A549 (cell line): ENCODE measurements at regions not wholly inside any gene's neighbourhood (a gene's known extent, or its start where the extent isn't known, plus 50 kb on each side); places are given as distances from the start of the nearest gene placed in this dataset.
A peak's percentile ranks its signal among the peaks of the same experiment; 100 is the strongest.

Experiments used
- ATAC-seq, 2 experiments: fragments of 200-7000 bp in 1 of 2; fragments of >200 bp in 1 of 2; cut with Nextera tagmentation in 1 of 2; cut with Tn5 transposase in 1 of 2; 3 replicates each; pipeline versions ENCODE4 v1.8.0 to v1.9.1; 2018 to 2020; ENCODE audit warnings: mild to moderate bottlenecking in 1 of 2, moderate library complexity in 1 of 2
- CTCF ChIA-PET: fragments of 300-600 bp; sonication (Branson Sonifier 250); formaldehyde crosslinking; extraction: SDS; loops from one replicate; lab custom pipeline; 2021; ENCODE audit warnings: antibody characterized with exemption, inconsistent platforms; lab: Yijun Ruan, JAX
- POLR2A ChIA-PET: fragments of 350-600 bp; formaldehyde crosslinking; extraction: SDS; loops from one replicate; lab custom pipeline; 2021; ENCODE audit warnings: antibody characterized with exemption, inconsistent platforms; lab: Yijun Ruan, JAX
- DNase-seq, 2 experiments: peaks; one replicate each; pipeline versions ENCODE4 v3.0.0 to v3.0.0-alpha.2; 2011 to 2016; ENCODE audit warnings: low read depth in 1 of 2, low spot score in 1 of 2
- FAIRE-seq: peaks from 2 replicates; lab custom pipeline; 2011; peaks lifted over from hg19 to GRCh38; lab: Jason Lieb, UNC
- H3K27ac ChIP-seq, 2 experiments: fragments of >200 bp; sonication (Bioruptor Twin); formaldehyde crosslinking; 3 replicates each; pipeline ENCODE4 v1.5.1; 2016 to 2017
- H3K4me1 ChIP-seq: fragments of >200 bp; sonication (Bioruptor Twin); formaldehyde crosslinking; 3 replicates; pipeline ENCODE4 v1.6.1; 2016
- H3K4me2 ChIP-seq: fragments of >200 bp; sonication (Bioruptor Twin); formaldehyde crosslinking; 3 replicates; pipeline ENCODE4 v1.6.1; 2016
- H3K4me3 ChIP-seq: fragments of >200 bp; sonication (Bioruptor Twin); formaldehyde crosslinking; 3 replicates; pipeline ENCODE4 v1.5.1; 2016
- H3K9me3 ChIP-seq: fragments of >200 bp; sonication (Bioruptor Twin); formaldehyde crosslinking; 3 replicates; pipeline ENCODE4 v1.6.1; 2016
- CEBPB ChIP-seq, 2 experiments: fragments of >200 bp in 1 of 2; sonication (Bioruptor Twin) in 1 of 2; formaldehyde crosslinking in 1 of 2; IDR thresholded peaks; 2 replicates each; pipeline ENCODE4 v1.6.1; 2012 to 2016
- CHD2 ChIP-seq: fragments of 150-350 bp; IDR thresholded peaks from 2 replicates; pipeline ENCODE4 v1.6.1; 2014; ENCODE audit warnings: low read length; ENCODE audit not compliant: partially characterized antibody
- CHD4 ChIP-seq: fragments of 200-600 bp; sonication (generic); IDR thresholded peaks from 2 replicates; pipeline ENCODE4 v1.6.1; 2016; ENCODE audit warnings: antibody characterized with exemption, mild to moderate bottlenecking, borderline replicate concordance
- EHMT2 ChIP-seq: fragments of 200-600 bp; sonication (generic); IDR thresholded peaks from 2 replicates; pipeline ENCODE4 v1.6.1; 2016; ENCODE audit warnings: antibody characterized with exemption, low read depth, mild to moderate bottlenecking, moderate library complexity
- FOSB ChIP-seq: fragments of 250-450 bp; sonication (Bioruptor Pico); IDR thresholded peaks from 2 replicates; pipeline ENCODE4 v1.5.0; 2020; ENCODE audit warnings: mild to moderate bottlenecking, moderate library complexity
- FOXS1 ChIP-seq: fragments of 250-450 bp; sonication (Bioruptor Pico); IDR thresholded peaks from 2 replicates; pipeline ENCODE4 v1.5.0; 2020; ENCODE audit warnings: mild to moderate bottlenecking, moderate library complexity
- GATA3 ChIP-seq: IDR thresholded peaks from 2 replicates; pipeline ENCODE4 v1.6.1; 2012; ENCODE audit warnings: borderline replicate concordance
- HDAC2 ChIP-seq: fragments of 200-600 bp; sonication (generic); IDR thresholded peaks from 2 replicates; pipeline ENCODE4 v1.6.1; 2016
- HOXA7 ChIP-seq: fragments of 250-450 bp; sonication (Bioruptor Pico); IDR thresholded peaks from 2 replicates; pipeline ENCODE4 v1.5.0; 2020; ENCODE audit warnings: mild to moderate bottlenecking, moderate library complexity
- HOXB13 ChIP-seq: fragments of 250-450 bp; sonication (Bioruptor Pico); IDR thresholded peaks from 2 replicates; pipeline ENCODE4 v1.5.0; 2020; ENCODE audit warnings: low read depth, mild to moderate bottlenecking, moderate library complexity
- JUN ChIP-seq, 2 experiments: fragments of >200 bp; sonication (Bioruptor Twin); formaldehyde crosslinking; IDR thresholded peaks; 2 replicates in 1 of 2; 3 replicates in 1 of 2; pipeline ENCODE4 v1.6.1; 2016 to 2017
- JUNB ChIP-seq: fragments of >200 bp; sonication (Bioruptor Twin); formaldehyde crosslinking; IDR thresholded peaks from 2 replicates; pipeline ENCODE4 v1.6.1; 2016
- KDM1A ChIP-seq: fragments of 200-600 bp; sonication (generic); IDR thresholded peaks from 2 replicates; pipeline ENCODE4 v1.6.1; 2016; ENCODE audit warnings: low read depth, mild to moderate bottlenecking
- MAFK ChIP-seq: fragments of 450-650 bp; IDR thresholded peaks from 2 replicates; pipeline ENCODE4 v1.6.1; 2014; ENCODE audit not compliant: partially characterized antibody
- RARB ChIP-seq: fragments of 250-450 bp; sonication (Bioruptor Pico); IDR thresholded peaks from 2 replicates; pipeline ENCODE4 v1.8.0; 2021; ENCODE audit warnings: mild to moderate bottlenecking, moderate library complexity
- RCOR1 ChIP-seq: fragments of 150-350 bp; IDR thresholded peaks from 2 replicates; pipeline ENCODE4 v1.6.1; 2014; ENCODE audit warnings: antibody characterized with exemption, low read length, low read depth
- RFX5 ChIP-seq: fragments of 450-650 bp; IDR thresholded peaks from 2 replicates; pipeline ENCODE4 v1.7.1; 2014; ENCODE audit warnings: antibody characterized with exemption, mild to moderate bottlenecking, moderate library complexity
- RNF2 ChIP-seq: fragments of 200-600 bp; sonication (generic); IDR thresholded peaks from 2 replicates; pipeline ENCODE4 v1.6.1; 2016; ENCODE audit warnings: low read depth, mild to moderate bottlenecking, antibody characterized with exemption, moderate library complexity, borderline replicate concordance
- SREBF2 ChIP-seq: fragments of 450-650 bp; IDR thresholded peaks from 2 replicates; pipeline ENCODE4 v1.6.1; 2014; ENCODE audit warnings: mild to moderate bottlenecking, moderate library complexity
- TP53 ChIP-seq: fragments of 250-450 bp; sonication (Bioruptor Pico); IDR thresholded peaks from 2 replicates; pipeline ENCODE4 v1.5.0; 2021; ENCODE audit warnings: mild to moderate bottlenecking, moderate library complexity
- ZC3H11A ChIP-seq: fragments of 450-650 bp; IDR thresholded peaks from 2 replicates; pipeline ENCODE4 v1.6.1; 2014; ENCODE audit warnings: antibody characterized with exemption, mild to moderate bottlenecking
- WGBS: methylation state at CpG from one replicate; pipeline ENCODE4 v1.1.6; 2017; ENCODE audit errors: missing lambda C conversion rate; 5-methylcytosine and 5-hydroxymethylcytosine counted together
- TF ChIP-seq, protein P1 (sequence below): fragments of >200 bp; sonication (Bioruptor Twin); formaldehyde crosslinking; IDR thresholded peaks from 3 replicates; pipeline ENCODE4 v1.6.1; 2016
- TF ChIP-seq, protein P2 (sequence below): fragments of 450-650 bp; IDR thresholded peaks from 2 replicates; pipeline ENCODE4 v1.6.1; 2014; ENCODE audit warnings: antibody characterized with exemption
- TF ChIP-seq, protein P3 (sequence below): fragments of 150-350 bp; IDR thresholded peaks from 2 replicates; pipeline ENCODE4 v1.6.1; 2014; ENCODE audit warnings: low read depth, mild to moderate bottlenecking, low read length
- TF ChIP-seq, protein P4 (sequence below): fragments of 250-450 bp; sonication (Bioruptor Pico); IDR thresholded peaks from 2 replicates; pipeline ENCODE4 v1.5.0; 2021; ENCODE audit warnings: mild to moderate bottlenecking, moderate library complexity, borderline replicate concordance

DNA sequence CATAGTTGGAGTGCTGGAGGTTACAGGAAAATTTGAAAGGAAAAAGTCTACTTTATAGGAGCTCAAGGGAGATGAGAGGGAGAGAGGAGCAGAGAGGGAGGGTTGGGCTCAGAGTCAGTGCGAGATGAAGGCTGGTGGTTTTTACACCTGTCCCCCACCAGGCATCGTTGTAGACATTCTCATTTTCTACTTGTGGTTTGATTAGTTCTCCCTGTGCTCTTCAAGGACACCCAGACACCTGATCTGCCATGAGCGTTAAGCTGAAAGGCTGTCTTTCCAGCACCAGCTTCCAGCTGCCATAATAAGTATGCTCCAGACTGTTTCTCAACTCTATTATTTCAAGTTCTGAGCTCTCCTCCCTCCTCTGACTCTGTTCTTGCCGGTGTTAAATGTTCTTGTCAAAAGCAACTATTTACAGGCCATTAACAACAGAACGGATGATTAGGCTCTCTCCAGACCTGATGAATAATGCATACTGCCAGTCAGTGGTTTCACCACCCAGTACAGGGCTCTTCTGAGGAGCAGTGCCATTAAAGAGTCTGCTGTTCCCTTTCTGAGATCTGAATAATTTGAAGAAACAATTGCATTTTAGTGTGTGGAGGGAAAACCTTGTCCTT lies 514.6 kb upstream of the MCTP2 start:
- ChIA-PET CTCF (interaction anchor here (1.4 kb wide), 1 partner anchor 11 kb away, joined by 3 read pairs; no protein-coding TSS in a partner anchor), POLR2A (no interaction called here)
- no peak for FAIRE-seq
- no peak for DNase-seq
- no peak overlapping the region for H3K4me3 ChIP-seq
- H3K27ac ChIP-seq, result no peak overlapping the region
- no peaks in the 10 kb centered on the region for H3K4me1 ChIP-seq
- no peaks in the 10 kb centered on the region for H3K9me3 ChIP-seq
- H3K4me2 ChIP-seq, result no peak overlapping the region
- ATAC-seq, result no peak
- TF ChIP-seq FOSB (CRISPR knock-in tag), result no peak
- TF ChIP-seq EHMT2, result no peak
- TF ChIP-seq HOXA7 (CRISPR knock-in tag), result no peak
- TF ChIP-seq SREBF2, result no peak
- no peak for TF ChIP-seq GATA3
- TF ChIP-seq HOXB13 (CRISPR knock-in tag), result no peak
- TF ChIP-seq JUN (IDR thresholded peaks at IDR 0.05), result no peak
- TF ChIP-seq, all 56 proteins: peak for 0
- 4% methylated on average over 5 of the region's 5 CpGs for WGBS

DNA sequence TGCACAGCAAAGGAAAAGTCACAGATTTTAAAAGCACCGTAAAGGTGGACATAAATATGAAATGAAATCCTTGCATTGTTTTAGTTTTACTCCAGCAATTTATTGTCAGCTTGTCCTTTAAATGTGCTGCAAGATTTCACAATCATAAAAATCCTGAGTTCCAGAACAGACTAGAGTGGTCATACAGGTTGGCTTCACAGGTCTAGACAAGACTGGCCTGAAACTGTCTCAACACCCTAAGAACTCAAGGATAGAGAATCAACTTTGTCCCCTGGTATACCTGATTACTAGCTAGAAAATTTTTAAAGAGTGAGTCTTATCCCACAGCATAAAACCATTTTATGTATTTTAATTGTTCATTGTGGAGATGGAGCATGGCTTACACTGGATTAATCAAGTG lies 521.7 kb upstream of the MCTP2 start:
- DNase-seq (no peak), ATAC-seq (no peak), FAIRE-seq (no peak)
- no peaks in the 10 kb centered on the region for H3K9me3 ChIP-seq
- ChIA-PET POLR2A (no interaction called here), CTCF (no interaction called here)
- H3K4me3 ChIP-seq, result no peak overlapping the region
- TF ChIP-seq GATA3 (no peak), CHD4 (no peak), TP53 (no peak), HOXA7 (CRISPR knock-in tag) (no peak), FOXS1 (CRISPR knock-in tag) (no peak), ZC3H11A (no peak), HDAC2 (no peak), JUNB (no peak), RNF2 (no peak), KDM1A (no peak), MAFK (no peak), RCOR1 (no peak), RARB (no peak), HOXB13 (CRISPR knock-in tag) (no peak), RFX5 (no peak)
- TF ChIP-seq, protein P1, sequence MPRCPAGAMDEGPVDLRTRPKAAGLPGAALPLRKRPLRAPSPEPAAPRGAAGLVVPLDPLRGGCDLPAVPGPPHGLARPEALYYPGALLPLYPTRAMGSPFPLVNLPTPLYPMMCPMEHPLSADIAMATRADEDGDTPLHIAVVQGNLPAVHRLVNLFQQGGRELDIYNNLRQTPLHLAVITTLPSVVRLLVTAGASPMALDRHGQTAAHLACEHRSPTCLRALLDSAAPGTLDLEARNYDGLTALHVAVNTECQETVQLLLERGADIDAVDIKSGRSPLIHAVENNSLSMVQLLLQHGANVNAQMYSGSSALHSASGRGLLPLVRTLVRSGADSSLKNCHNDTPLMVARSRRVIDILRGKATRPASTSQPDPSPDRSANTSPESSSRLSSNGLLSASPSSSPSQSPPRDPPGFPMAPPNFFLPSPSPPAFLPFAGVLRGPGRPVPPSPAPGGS, result no peak
- TF ChIP-seq, protein P2, sequence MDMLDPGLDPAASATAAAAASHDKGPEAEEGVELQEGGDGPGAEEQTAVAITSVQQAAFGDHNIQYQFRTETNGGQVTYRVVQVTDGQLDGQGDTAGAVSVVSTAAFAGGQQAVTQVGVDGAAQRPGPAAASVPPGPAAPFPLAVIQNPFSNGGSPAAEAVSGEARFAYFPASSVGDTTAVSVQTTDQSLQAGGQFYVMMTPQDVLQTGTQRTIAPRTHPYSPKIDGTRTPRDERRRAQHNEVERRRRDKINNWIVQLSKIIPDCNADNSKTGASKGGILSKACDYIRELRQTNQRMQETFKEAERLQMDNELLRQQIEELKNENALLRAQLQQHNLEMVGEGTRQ, result no peak
- H3K4me1 ChIP-seq, result no peaks in the 10 kb centered on the region
- no peak overlapping the region for H3K27ac ChIP-seq
- 37% methylated on average over 1 of the region's 1 CpG for WGBS
- no peak overlapping the region for H3K4me2 ChIP-seq

DNA sequence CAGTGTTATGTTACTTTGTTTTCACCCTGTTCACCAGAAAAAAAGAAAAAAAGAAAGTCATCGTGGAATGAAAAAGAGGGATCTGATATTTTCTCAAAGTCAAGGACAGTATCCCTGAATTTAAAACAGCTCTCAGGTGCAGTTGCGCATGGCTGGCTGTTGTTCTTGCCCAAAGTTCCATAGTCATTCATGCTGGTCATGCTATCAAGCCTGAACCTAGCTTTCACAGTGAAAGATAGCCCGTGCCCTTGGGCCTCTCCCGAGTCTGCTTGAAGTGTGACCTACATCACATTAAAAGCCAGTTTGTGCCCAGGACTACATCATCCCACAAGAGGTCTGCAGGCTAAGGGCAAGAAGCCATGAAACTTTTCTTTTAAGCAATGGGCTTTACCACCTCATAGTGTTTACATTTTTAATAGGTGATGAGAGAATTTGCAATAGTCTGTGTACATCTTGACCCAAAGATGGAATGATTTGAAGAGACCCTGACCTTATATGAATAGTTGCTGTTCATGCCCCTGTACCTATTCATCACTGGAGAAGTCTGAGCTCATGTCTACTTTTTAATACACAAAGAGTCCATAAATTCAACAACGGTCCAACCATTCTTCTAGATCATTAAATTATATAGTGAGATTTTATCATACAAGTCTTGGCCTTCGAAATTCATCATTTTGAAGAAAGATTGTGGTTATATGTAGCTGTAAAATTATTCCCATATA lies 522.5 kb upstream of the MCTP2 start:
- Histone ChIP-seq H3K27ac (no peak overlapping the region), H3K4me3 (no peak overlapping the region), H3K4me2 (no peak overlapping the region), H3K9me3 (0 out of 3 replicates have a peak, but pooled peaks cover under 1% of the 10 kb centered on the region), H3K4me1 (no peaks in the 10 kb centered on the region)
- FAIRE-seq, result peak; percentile 13
- DNase-seq, result no peak
- ChIA-PET POLR2A (no interaction called here), CTCF (no interaction called here)
- TF ChIP-seq FOSB (CRISPR knock-in tag) (no peak), EHMT2 (no peak), CHD2 (no peak), GATA3 (no peak), HOXA7 (CRISPR knock-in tag) (no peak), CEBPB (IDR thresholded peaks at IDR 0.05) (no peak)
- TF ChIP-seq, protein P1, result no peak
- TF ChIP-seq, protein P3, sequence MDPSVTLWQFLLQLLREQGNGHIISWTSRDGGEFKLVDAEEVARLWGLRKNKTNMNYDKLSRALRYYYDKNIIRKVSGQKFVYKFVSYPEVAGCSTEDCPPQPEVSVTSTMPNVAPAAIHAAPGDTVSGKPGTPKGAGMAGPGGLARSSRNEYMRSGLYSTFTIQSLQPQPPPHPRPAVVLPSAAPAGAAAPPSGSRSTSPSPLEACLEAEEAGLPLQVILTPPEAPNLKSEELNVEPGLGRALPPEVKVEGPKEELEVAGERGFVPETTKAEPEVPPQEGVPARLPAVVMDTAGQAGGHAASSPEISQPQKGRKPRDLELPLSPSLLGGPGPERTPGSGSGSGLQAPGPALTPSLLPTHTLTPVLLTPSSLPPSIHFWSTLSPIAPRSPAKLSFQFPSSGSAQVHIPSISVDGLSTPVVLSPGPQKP, result no peak
- TF ChIP-seq, protein P4, sequence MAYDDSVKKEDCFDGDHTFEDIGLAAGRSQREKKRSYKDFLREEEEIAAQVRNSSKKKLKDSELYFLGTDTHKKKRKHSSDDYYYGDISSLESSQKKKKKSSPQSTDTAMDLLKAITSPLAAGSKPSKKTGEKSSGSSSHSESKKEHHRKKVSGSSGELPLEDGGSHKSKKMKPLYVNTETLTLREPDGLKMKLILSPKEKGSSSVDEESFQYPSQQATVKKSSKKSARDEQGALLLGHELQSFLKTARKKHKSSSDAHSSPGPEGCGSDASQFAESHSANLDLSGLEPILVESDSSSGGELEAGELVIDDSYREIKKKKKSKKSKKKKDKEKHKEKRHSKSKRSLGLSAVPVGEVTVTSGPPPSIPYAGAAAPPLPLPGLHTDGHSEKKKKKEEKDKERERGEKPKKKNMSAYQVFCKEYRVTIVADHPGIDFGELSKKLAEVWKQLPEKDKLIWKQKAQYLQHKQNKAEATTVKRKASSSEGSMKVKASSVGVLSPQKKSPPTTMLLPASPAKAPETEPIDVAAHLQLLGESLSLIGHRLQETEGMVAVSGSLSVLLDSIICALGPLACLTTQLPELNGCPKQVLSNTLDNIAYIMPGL (CRISPR knock-in tag), result no peak
- WGBS, result 5% methylated on average over 6 of the region's 6 CpGs
- no peak for ATAC-seq
